ENCODE measurements at regions not wholly inside any gene's neighbourhood (a gene's known extent, or its start where the extent isn't known, plus 50 kb on each side); places are given as distances from the start of the nearest gene placed in this dataset.
A peak's percentile ranks its signal among the peaks of the same experiment; 100 is the strongest.

- no peak for DNase-seq
These were observed 1006.4 kb downstream of the ARAP2 start for GRCh38 chr4:35237924-35238323.

GRCh38 chr4:35238793-35239192 is 1005.5 kb downstream of the ARAP2 start:
- DNase-seq: no peak

DNA sequence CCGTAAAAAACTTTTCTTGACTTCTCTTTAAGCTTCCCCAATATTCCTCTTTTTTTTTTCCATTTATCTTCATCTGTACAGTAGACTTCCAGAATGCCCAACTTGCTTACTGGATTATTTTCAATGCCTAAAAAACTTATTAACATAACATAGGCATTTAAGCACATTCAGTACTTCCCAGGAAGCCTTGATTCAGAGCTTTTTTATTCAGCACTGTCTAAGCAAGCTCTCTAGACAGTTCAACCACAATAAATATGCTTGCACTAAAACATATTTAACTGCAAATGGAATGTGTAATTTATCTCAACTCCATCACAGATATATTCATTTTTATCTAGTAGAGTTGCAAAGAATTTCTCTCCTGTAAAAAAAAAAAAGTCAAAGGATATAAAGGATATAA is 997.8 kb downstream of the ARAP2 start:
- no peak for DNase-seq

DNA sequence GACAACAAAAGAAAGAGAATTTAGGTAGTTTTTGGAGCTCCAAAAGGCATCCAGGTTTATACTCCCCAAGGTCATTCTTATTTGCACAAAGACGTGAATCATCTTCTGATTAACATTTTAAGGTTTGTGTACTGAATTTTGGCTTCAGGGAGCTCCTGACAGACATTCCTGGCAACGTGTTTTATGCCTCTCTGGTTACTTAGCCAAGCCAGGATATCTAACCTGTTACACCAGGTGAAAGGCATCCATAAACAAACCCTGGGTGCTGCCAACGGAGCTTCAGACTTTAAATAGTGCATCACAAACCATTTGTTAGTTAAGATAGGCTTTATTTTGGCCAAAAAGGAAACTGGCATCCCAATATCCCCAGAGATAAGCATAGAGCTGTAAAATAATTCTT is 997.3 kb downstream of the ARAP2 start:
- no peak for DNase-seq

GRCh38 chr4:35250331-35250730 is 994.0 kb downstream of the ARAP2 start:
- no peak for DNase-seq

DNA sequence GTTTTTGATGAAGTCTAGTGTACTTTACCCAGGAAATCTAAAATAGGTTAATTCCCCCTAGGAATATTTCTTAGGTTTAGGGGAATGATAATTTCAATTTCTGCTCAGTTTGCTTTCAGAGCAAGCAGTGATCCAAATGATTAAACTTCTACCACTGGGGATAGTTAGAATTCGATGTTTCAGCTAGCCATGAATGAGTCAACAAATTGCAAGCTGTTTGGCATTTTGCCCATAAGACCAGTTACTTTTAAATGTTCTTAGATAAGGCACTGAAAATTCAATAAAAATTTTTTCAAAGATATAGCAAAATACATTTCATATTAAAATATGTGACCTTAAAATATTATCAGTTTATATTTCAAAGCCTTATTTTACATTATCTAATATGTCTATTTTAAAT is 993.6 kb downstream of the ARAP2 start:
- peak; percentile 17 for DNase-seq

GRCh38 chr4:35252071-35252470 is 992.2 kb downstream of the ARAP2 start:
- DNase-seq: no peak

GRCh38 chr4:35252866-35253265 is 991.4 kb downstream of the ARAP2 start:
- no peak for DNase-seq

DNA sequence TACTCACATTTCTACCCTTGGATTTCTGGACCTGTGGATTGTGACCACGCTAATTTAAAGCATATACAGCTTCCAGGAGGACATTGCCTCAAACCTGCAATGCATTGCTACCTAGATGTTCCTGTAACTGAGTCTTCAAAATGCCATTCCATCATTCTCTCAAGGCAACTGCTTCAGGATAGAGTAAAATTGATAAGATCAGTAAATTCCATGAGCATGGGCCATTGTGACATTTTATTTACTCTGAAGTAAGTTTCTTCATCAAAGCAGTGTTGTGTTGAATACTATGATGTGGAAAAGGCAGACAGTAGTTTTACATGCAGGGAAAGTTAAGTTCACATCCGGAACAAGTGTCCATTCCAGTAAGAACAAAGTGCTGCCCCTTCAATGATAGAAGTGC is 991.0 kb downstream of the ARAP2 start:
- no peak for DNase-seq

DNA sequence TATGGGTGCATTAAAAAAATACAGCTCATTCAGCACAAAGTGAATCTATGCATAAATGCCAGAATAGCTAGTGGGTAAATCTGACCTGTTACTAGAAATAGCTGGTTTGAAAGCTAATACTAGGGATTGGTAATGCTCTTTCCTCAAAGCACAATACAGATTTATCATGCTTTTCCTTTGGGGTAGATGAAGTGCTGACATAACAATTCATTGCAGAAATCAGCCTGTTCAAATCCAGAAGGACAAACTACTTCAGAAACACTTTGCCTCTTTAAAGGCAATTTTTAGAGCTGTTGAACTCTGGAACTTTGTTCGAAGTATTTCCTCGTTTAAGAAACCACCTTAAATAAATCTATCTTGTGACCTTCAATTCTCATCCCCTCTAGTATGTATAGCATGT is 957.9 kb downstream of the ARAP2 start:
- no peak for DNase-seq

DNA sequence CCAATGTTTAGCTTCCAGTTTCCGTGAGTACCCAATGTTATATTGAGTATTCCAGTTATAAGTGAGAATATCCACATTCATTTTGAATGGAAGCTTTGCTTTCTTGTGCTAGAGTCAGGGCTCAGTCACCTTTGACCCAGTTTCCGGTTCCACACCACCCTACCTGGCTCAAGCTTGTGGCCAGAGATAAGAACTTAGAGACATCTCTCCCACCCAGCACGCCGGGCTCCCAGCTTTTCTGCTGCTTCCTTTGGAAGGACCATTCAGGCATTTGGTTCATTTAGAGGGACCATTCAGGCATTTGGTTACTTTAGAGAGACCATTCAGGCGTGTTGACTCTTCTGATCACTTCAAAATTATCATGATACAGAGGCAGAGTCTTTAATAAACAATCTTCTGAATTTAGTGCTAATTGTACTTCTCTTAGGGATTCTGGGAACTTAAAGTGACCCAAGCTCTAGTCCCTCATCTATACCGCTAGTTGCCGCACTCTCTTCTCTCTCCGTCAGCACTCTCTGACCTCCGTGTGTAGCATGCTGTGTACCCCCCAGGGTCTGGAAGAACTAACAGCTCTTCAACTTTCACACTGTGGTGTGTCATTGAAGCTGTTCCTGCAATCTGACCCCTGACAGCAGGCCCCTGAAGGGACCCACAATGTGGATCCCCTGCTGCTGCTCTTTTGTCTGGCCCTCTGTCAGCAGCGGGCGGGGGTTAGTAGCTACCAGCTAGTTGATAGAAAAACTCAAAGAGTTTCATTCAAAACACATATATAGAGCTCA is 943.1 kb downstream of the ARAP2 start:
- DNase-seq: no peak

GRCh38 chr4:35315419-35315818 is 928.9 kb downstream of the ARAP2 start:
- no peak for DNase-seq

GRCh38 chr4:35325908-35326453 is 918.3 kb downstream of the ARAP2 start:
- no peak for DNase-seq

- no peak for DNase-seq
These were observed 901.5 kb downstream of the ARAP2 start for GRCh38 chr4:35342833-35343232.

DNA sequence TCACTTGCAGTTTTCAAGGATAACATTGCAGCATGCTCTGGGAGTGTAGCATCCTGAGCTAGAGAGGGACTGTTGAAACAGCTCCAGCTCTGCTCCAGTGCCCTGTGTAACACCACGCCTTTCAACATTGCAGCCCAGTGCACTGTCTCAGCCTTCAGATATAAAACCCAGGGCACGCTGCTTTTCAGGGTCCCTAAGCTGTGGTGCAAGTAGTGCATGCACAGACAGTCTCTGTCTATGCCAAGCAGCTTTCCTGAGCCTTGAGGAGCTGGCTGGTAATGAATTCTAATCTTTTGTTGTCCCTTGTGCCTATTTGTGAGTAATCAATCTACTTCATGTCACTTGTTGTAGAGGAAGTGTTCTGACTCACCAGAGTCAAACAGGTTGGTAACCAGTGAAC is 897.0 kb downstream of the ARAP2 start:
- DNase-seq: no peak

- DNase-seq: no peak
These were observed 886.2 kb downstream of the ARAP2 start for GRCh38 chr4:35358001-35358584.

DNA sequence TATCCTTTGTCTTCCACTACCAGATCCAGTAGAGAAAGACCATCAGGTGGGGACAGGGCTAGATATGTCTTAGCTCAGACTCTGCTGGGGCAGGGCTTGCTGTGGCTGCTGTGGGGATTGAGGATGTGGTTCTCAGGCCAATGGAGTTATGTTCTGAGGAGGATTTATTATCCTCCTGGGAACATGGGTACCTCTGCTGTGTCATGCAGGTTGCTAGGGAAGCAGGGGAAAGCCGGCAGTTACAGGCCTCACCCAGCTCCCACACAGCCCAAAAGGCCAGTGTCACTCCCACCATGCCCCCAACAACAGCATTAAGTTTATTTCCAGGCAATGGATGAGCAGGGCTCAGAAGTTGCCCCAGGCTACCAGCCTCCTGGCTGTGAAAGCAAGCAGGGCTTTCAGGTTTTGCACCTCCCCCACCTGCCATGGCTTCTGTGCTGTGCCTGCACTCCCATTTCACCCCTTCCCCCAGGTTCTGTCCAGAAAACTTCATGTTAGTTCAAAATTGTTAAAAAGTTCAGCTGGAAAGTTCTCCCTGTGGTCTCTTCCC is 879.9 kb downstream of the ARAP2 start:
- DNase-seq: no peak

- DNase-seq: no peak
These were observed 879.1 kb downstream of the ARAP2 start for GRCh38 chr4:35365186-35365585.

DNA sequence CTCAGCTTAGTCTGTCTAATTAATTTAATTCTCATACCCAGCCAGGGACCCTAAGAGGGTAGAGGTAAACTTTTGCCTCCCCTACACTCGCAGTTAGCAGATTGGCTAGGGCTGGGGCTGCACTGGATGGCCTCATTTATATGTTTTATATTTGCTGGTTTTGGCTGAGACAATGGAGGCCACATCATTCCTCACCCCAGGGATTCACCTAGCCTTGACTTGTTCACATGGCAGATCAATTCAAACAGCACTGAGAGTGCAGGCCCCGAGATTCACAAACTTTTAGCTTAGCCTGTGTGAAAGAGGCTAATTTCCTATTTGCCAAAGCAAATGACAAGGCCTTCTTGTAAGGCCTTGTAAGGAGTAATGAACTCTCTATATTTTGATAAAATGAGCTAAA is 844.4 kb downstream of the ARAP2 start:
- no peak for DNase-seq

- DNase-seq: no peak
These were observed 821.2 kb downstream of the ARAP2 start for GRCh38 chr4:35423104-35423503.

DNA sequence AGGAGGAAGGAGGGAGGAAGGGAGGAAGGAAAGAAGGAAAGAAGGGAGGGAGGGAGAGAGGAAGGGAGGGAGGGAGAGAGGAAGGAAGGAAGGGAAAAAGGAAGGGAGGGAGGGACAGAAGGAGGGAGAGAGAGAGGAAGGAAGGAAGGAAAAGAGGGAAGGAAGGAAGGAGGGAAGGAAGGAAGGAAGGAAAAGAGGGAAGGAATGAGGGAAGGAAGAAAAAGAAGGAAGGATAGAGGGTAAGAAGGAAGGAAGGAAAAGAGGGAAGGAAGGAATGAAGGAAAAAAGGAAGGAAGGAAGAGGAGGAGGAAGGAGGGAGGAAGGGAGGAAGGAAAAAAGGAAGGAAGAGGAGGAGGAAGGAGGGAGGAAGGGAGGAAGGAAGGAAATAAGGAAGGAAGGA is 796.8 kb downstream of the ARAP2 start:
- no peak for DNase-seq

GRCh38 chr4:35459045-35459444 is 785.3 kb downstream of the ARAP2 start:
- no peak for DNase-seq

GRCh38 chr4:35461931-35462659 is 782.2 kb downstream of the ARAP2 start:
- DNase-seq: no peak

All from NCI-H446 treated with DMSO at 0.1 percent for 48 hours (cell line).